IMR-90 (cell line): ENCODE measurements at regions not wholly inside any gene's neighbourhood (a gene's known extent, or its start where the extent isn't known, plus 50 kb on each side); places are given as distances from the start of the nearest gene placed in this dataset.

Experiments used
- ATAC-seq: fragments of 200-7000 bp; cut with Tn5 transposase; 2 replicates; pipeline ENCODE4 v1.9.1; 2020; ENCODE audit warnings: low read depth, mild to moderate bottlenecking, moderate library complexity
- BruUV-seq: library from RNA; stranded (reverse); fragments of 400-500 nt; replicated peaks from 2 replicates; lab custom pipeline; 2021; lab: Mats Ljungman, UMichigan
- CTCF ChIA-PET: fragments of 300-600 bp; formaldehyde crosslinking; extraction: SDS; loops from one replicate; lab custom pipeline; 2021; ENCODE audit warnings: antibody characterized with exemption; lab: Yijun Ruan, JAX
- POLR2A ChIA-PET: fragments of 300-600 bp; sonication (Branson Sonifier 250); formaldehyde crosslinking; loops from one replicate; lab custom pipeline; 2022; ENCODE audit warnings: antibody characterized with exemption; ENCODE audit not compliant: unreplicated experiment; lab: Charles Lee
- DNase-seq: peaks from one replicate; pipeline ENCODE4 v3.0.0; 2013
- H2AFZ ChIP-seq: replicated peaks from 2 replicates; pipeline ENCODE3; 2013; ENCODE audit warnings: low read length, mild to moderate bottlenecking; ENCODE audit not compliant: poor library complexity
- H2AK5ac ChIP-seq: 2 replicates; pipeline ENCODE4 v1.6.1; 2013; ENCODE audit warnings: low read depth, low read length, inconsistent platforms
- H2AK9ac ChIP-seq: replicated peaks from 2 replicates; pipeline ENCODE3; 2013; ENCODE audit warnings: mild to moderate bottlenecking, low read depth, low read length, moderate library complexity; ENCODE audit not compliant: poor library complexity
- H2BK120ac ChIP-seq: 2 replicates; pipeline ENCODE4 v1.6.1; 2013; ENCODE audit warnings: low read depth, low read length, inconsistent platforms
- H2BK15ac ChIP-seq: 3 replicates; pipeline ENCODE4 v1.6.1; 2013; ENCODE audit warnings: low read depth, low read length, inconsistent platforms
- H2BK20ac ChIP-seq: 2 replicates; pipeline ENCODE4 v1.6.1; 2013; ENCODE audit warnings: low read depth, mild to moderate bottlenecking, inconsistent platforms, low read length, moderate library complexity
- H2BK5ac ChIP-seq: 2 replicates; pipeline ENCODE4 v1.6.1; 2013; ENCODE audit warnings: mild to moderate bottlenecking, low read depth, low read length, inconsistent platforms; ENCODE audit not compliant: poor library complexity, severe bottlenecking
- H3K14ac ChIP-seq: replicated peaks from 2 replicates; pipeline ENCODE4 v1.6.1; 2013; ENCODE audit warnings: low read depth, low read length, inconsistent platforms
- H3K18ac ChIP-seq: 2 replicates; pipeline ENCODE4 v1.6.1; 2013; ENCODE audit warnings: low read depth, low read length, control low read depth
- H3K23ac ChIP-seq: 2 replicates; pipeline ENCODE4 v1.6.1; 2013; ENCODE audit warnings: low read depth, low read length, inconsistent platforms
- H3K27ac ChIP-seq: 2 replicates; pipeline ENCODE4 v1.5.1; 2013; ENCODE audit warnings: mild to moderate bottlenecking, control low read depth, low read length; ENCODE audit not compliant: insufficient read depth
- H3K27me3 ChIP-seq: 2 replicates; pipeline ENCODE4 v1.6.1; 2013; ENCODE audit warnings: low read length; ENCODE audit not compliant: control insufficient read depth, insufficient read depth
- H3K36me3 ChIP-seq: 2 replicates; pipeline ENCODE4 v1.6.1; 2013; ENCODE audit warnings: low read length, mixed read lengths; ENCODE audit not compliant: control insufficient read depth, insufficient read depth
- H3K4ac ChIP-seq: 2 replicates; pipeline ENCODE4 v1.6.1; 2013; ENCODE audit warnings: low read depth, low read length, inconsistent platforms
- H3K4me1 ChIP-seq: 2 replicates; pipeline ENCODE4 v1.6.1; 2013; ENCODE audit warnings: low read length, mixed read lengths; ENCODE audit not compliant: control insufficient read depth, insufficient read depth
- H3K4me2 ChIP-seq: 2 replicates; pipeline ENCODE4 v1.6.1; 2013; ENCODE audit warnings: low read depth, mild to moderate bottlenecking, control low read depth, low read length, moderate library complexity
- H3K4me3 ChIP-seq: 2 replicates; pipeline ENCODE4 v1.5.1; 2013; ENCODE audit warnings: low read depth, mild to moderate bottlenecking, control low read depth, low read length, moderate library complexity; ENCODE audit not compliant: insufficient read depth
- H3K56ac ChIP-seq: 2 replicates; pipeline ENCODE4 v1.6.1; 2013; ENCODE audit warnings: low read length, inconsistent platforms; ENCODE audit not compliant: insufficient read depth; ENCODE audit errors: extremely low read depth
- H3K79me1 ChIP-seq, 2 experiments: 2 replicates each; pipeline ENCODE4 v1.6.1; 2013; ENCODE audit warnings: low read length in 2 of 2, inconsistent platforms in 1 of 2, low read depth in 1 of 2
- H3K9ac ChIP-seq: 2 replicates; pipeline ENCODE4 v1.6.1; 2013; ENCODE audit warnings: low read depth, low read length, control low read depth
- H3K9me1 ChIP-seq: 2 replicates; pipeline ENCODE4 v1.6.1; 2013; ENCODE audit warnings: low read length, inconsistent platforms; ENCODE audit not compliant: insufficient read depth
- H3K9me3 ChIP-seq: 2 replicates; pipeline ENCODE4 v1.6.1; 2013; ENCODE audit warnings: low read length; ENCODE audit not compliant: control insufficient read depth, insufficient read depth
- H4K20me1 ChIP-seq: 2 replicates; pipeline ENCODE4 v1.6.1; 2013; ENCODE audit warnings: low read length, inconsistent platforms; ENCODE audit not compliant: insufficient read depth
- H4K5ac ChIP-seq: 2 replicates; pipeline ENCODE4 v1.6.1; 2013; ENCODE audit warnings: mild to moderate bottlenecking, low read depth, low read length, control low read depth
- H4K8ac ChIP-seq, 2 experiments: 2 replicates each; pipeline ENCODE4 v1.6.1; 2013; ENCODE audit warnings: low read depth in 2 of 2, low read length in 2 of 2, control low read depth in 1 of 2, inconsistent platforms in 1 of 2
- H4K91ac ChIP-seq: 2 replicates; pipeline ENCODE4 v1.6.1; 2013; ENCODE audit warnings: low read depth, low read length, inconsistent platforms; ENCODE audit not compliant: insufficient read depth
- BHLHE40 ChIP-seq: fragments of 150-350 bp; IDR thresholded peaks from 2 replicates; pipeline ENCODE4 v1.6.1; 2016; ENCODE audit warnings: mild to moderate bottlenecking, low read depth, low read length
- CEBPB ChIP-seq: IDR thresholded peaks from 2 replicates; pipeline ENCODE4 v1.6.1; 2012; ENCODE audit warnings: low read depth, low read length, improper control_type of control experiment
- CHD1 ChIP-seq: IDR thresholded peaks from 2 replicates; pipeline ENCODE4 v1.6.1; 2012; ENCODE audit warnings: low read depth, low read length, improper control_type of control experiment
- CTCF ChIP-seq: conservative IDR thresholded peaks from 2 replicates; pipeline ENCODE4 v1.5.1; 2012; ENCODE audit warnings: mild to moderate bottlenecking, low read depth, low read length, improper control_type of control experiment
- FOS ChIP-seq: fragments of 150-350 bp; IDR thresholded peaks from 2 replicates; pipeline ENCODE4 v1.6.1; 2016; ENCODE audit warnings: low read depth, low read length
- MAFK ChIP-seq: IDR thresholded peaks from 2 replicates; pipeline ENCODE4 v1.6.1; 2012; ENCODE audit warnings: low read depth, low read length, improper control_type of control experiment
- MXI1 ChIP-seq: IDR thresholded peaks from 2 replicates; pipeline ENCODE4 v1.6.1; 2012; ENCODE audit warnings: low read depth, mild to moderate bottlenecking, low read length, moderate library complexity, borderline replicate concordance
- NFE2L2 ChIP-seq: fragments of 150-350 bp; IDR thresholded peaks from 2 replicates; pipeline ENCODE4 v1.6.1; 2016; ENCODE audit warnings: low read depth, mild to moderate bottlenecking, low read length
- POLR2A ChIP-seq: IDR thresholded peaks from 2 replicates; pipeline ENCODE4 v1.6.1; 2012; ENCODE audit warnings: mild to moderate bottlenecking, low read depth, low read length
- RAD21 ChIP-seq: IDR thresholded peaks from 2 replicates; pipeline ENCODE4 v1.6.1; 2012; ENCODE audit warnings: low read length, improper control_type of control experiment
- RCOR1 ChIP-seq: IDR thresholded peaks from 2 replicates; pipeline ENCODE4 v1.6.1; 2012; ENCODE audit warnings: mild to moderate bottlenecking, low read length, improper control_type of control experiment; ENCODE audit not compliant: insufficient replicate concordance
- RFX5 ChIP-seq: IDR thresholded peaks from 2 replicates; pipeline ENCODE4 v1.8.0; 2012; ENCODE audit warnings: low read depth, mild to moderate bottlenecking, low read length, moderate library complexity
- SMC3 ChIP-seq: fragments of 150-350 bp; IDR thresholded peaks from 2 replicates; pipeline ENCODE4 v1.6.1; 2016; ENCODE audit warnings: low read depth, mild to moderate bottlenecking, antibody characterized with exemption, low read length, moderate library complexity
- WGBS, 2 experiments: methylation state at CpG; one replicate each; pipeline versions ENCODE4 v1.1.5 to v1.1.7; 2013; ENCODE audit warnings: missing lambda C conversion rate in 2 of 2; ENCODE audit not compliant: insufficient read length in 1 of 2; ENCODE audit errors: extremely low coverage in 2 of 2; 5-methylcytosine and 5-hydroxymethylcytosine counted together
- dilution Hi-C: fragments of 300-500 bp; cut with HindIII; formaldehyde crosslinking; loops from one replicate; pipeline ENCODE4 v1.14.3; 2018; ENCODE audit warnings: low sequenced_read_pairs; ENCODE audit not compliant: unreplicated experiment
- in situ Hi-C: fragments of 300-500 bp; cut with MboI; formaldehyde crosslinking; loops from 3 replicates; pipeline ENCODE4 v1.14.3; 2019; ENCODE audit warnings: low sequenced_read_pairs, inconsistent platforms, mixed read lengths
- intact Hi-C: fragments of 100-400 bp; cut with micrococcal nuclease; formaldehyde crosslinking; loops from 2 replicates; pipeline ENCODE4 v1.10.0; 2022
- TF ChIP-seq, protein P1 (sequence below): fragments of 150-350 bp; IDR thresholded peaks from 2 replicates; pipeline ENCODE4 v1.6.1; 2016; ENCODE audit warnings: low read depth, mild to moderate bottlenecking, low read length, moderate library complexity, borderline replicate concordance
- TF ChIP-seq, protein P2 (sequence below): fragments of 150-350 bp; IDR thresholded peaks from 2 replicates; pipeline ENCODE4 v1.6.1; 2017; ENCODE audit warnings: mild to moderate bottlenecking, antibody characterized with exemption, low read length, low read depth

DNA sequence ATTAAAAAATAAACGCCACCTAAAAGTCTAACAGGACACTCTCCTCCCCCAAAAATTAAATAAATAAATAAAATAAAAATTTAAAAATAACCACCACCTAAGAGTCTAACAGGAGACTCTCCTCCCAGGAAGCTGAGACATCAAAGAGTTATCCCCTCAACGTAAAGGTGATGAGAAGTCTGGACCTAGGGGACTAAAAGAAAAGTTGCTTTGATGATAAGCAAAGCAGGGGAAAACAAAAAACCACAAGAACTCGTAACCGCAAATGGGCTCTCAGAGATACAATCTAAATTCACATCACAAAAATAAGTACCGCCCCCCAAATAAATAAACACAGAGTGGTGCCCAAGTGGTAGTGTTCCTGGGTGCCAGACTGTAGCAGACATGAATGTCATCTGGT is 412.2 kb downstream of the ZFHX3 start:
- Histone ChIP-seq H3K14ac (no peak overlapping the region), H4K20me1 (no peaks in the 10 kb centered on the region), H3K27ac (no peak overlapping the region), H2BK15ac (no peak overlapping the region), H2AK5ac (no peak overlapping the region), H3K9ac (no peak overlapping the region), H3K4me3 (no peak overlapping the region), H3K9me3 (peaks cover 3% of the 10 kb centered on the region; the same call in 1 of the 2 replicates), H3K9me1 (no peaks in the 10 kb centered on the region), H3K4me1 (no peaks in the 10 kb centered on the region), H3K4me2 (no peak overlapping the region), H3K56ac (no peak overlapping the region), H2BK5ac (no peak overlapping the region), H2AK9ac (no peak overlapping the region), H2BK20ac (no peak overlapping the region), H4K91ac (no peak overlapping the region), H4K5ac (no peak overlapping the region), H3K23ac (no peak overlapping the region), H3K36me3 (no peaks in the 10 kb centered on the region), H4K8ac (no peak overlapping the region), H3K27me3 (no peaks in the 10 kb centered on the region), H2AFZ (no peak overlapping the region), H3K79me1 (no peaks in the 10 kb centered on the region), H3K4ac (no peak overlapping the region), H3K18ac (no peak overlapping the region), H2BK120ac (no peak overlapping the region)
- dilution Hi-C loops = no loop called here
- POLR2A ChIA-PET = no interaction called here
- no CpG with 5 or more reads among the region's 5 CpGs for WGBS, 2 experiments
- in situ Hi-C loops = no loop called here
- DNase-seq (no peak), ATAC-seq (no peak)
- TF ChIP-seq FOS (no peak), POLR2A (no peak), CHD1 (no peak), RFX5 (no peak), MXI1 (no peak), RCOR1 (no peak), MAFK (no peak), CEBPB (no peak), SMC3 (no peak), RAD21 (no peak), NFE2L2 (no peak), BHLHE40 (no peak), CTCF (no peak)
- TF ChIP-seq, protein P1, sequence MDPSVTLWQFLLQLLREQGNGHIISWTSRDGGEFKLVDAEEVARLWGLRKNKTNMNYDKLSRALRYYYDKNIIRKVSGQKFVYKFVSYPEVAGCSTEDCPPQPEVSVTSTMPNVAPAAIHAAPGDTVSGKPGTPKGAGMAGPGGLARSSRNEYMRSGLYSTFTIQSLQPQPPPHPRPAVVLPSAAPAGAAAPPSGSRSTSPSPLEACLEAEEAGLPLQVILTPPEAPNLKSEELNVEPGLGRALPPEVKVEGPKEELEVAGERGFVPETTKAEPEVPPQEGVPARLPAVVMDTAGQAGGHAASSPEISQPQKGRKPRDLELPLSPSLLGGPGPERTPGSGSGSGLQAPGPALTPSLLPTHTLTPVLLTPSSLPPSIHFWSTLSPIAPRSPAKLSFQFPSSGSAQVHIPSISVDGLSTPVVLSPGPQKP = no peak
- TF ChIP-seq, protein P2, sequence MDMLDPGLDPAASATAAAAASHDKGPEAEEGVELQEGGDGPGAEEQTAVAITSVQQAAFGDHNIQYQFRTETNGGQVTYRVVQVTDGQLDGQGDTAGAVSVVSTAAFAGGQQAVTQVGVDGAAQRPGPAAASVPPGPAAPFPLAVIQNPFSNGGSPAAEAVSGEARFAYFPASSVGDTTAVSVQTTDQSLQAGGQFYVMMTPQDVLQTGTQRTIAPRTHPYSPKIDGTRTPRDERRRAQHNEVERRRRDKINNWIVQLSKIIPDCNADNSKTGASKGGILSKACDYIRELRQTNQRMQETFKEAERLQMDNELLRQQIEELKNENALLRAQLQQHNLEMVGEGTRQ = no peak
- intact Hi-C loops = no loop called here
- CTCF ChIA-PET = no interaction called here
- no TSS peak for BruUV-seq
